Hematopoietic multipotent progenitor cell (in vitro differentiated cells): ENCODE measurements at regions not wholly inside any gene's neighbourhood (a gene's known extent, or its start where the extent isn't known, plus 50 kb on each side); places are given as distances from the start of the nearest gene placed in this dataset.
A peak's percentile ranks its signal among the peaks of the same experiment; 100 is the strongest.
"Not testable (repeated sequence)": the region's sequence is repeated elsewhere in the genome, so short reads cannot be mapped to it uniquely, and the experiment has no call there.

Source experiments
- DNase-seq, 3 donors: peaks; one replicate each; pipeline ENCODE4 v3.0.0-alpha.2; 2011 to 2015; ENCODE audit warnings: low read depth in 2 of 3, low spot score in 2 of 3

- no peak for DNase-seq
Observed at GRCh38 chr1:168490306-168490705, 53.5 kb downstream of the XCL2 start.

- DNase-seq, result peak in 2 of 3 donors; percentile 48 to 83
Observed at GRCh38 chr1:168488138-168488537, 55.7 kb downstream of the XCL2 start.

- DNase-seq, result not testable (repeated sequence)
Observed at GRCh38 chr1:168486820-168487219, 57.0 kb downstream of the XCL2 start.

- peak in 1 of 3 donors; percentile 53 for DNase-seq
Observed at GRCh38 chr1:168485048-168485447, 58.7 kb downstream of the XCL2 start.

- DNase-seq, result no peak
Observed at GRCh38 chr1:168484083-168484482, 59.7 kb downstream of the XCL2 start.

GRCh38 chr1:168483539-168483938, 60.3 kb downstream of the XCL2 start:
- no peak for DNase-seq

GRCh38 chr1:168482106-168482505, 61.7 kb downstream of the XCL2 start:
- no peak for DNase-seq

- no peak for DNase-seq
Observed at GRCh38 chr1:168481586-168481985, 62.2 kb downstream of the XCL2 start.

GRCh38 chr1:168480997-168481396, 62.8 kb downstream of the XCL2 start:
- no peak for DNase-seq

GRCh38 chr1:168477792-168478191, 66.0 kb downstream of the XCL2 start:
- no peak for DNase-seq

GRCh38 chr1:168476588-168477385, 67.0 kb downstream of the XCL2 start:
- no peak for DNase-seq

GRCh38 chr1:168474322-168474721, 69.5 kb downstream of the XCL2 start:
- no peak for DNase-seq

- DNase-seq, result peak in 1 of 3 donors; percentile 33
Observed at GRCh38 chr1:168473126-168473525, 70.7 kb downstream of the XCL2 start.

GRCh38 chr1:168472223-168472622, 71.6 kb downstream of the XCL2 start:
- DNase-seq, result no peak

GRCh38 chr1:168470901-168471431, 72.8 kb downstream of the XCL2 start:
- DNase-seq, result no peak

- peak in 2 of 3 donors; percentile 63 to 66 for DNase-seq
Observed at GRCh38 chr1:168469690-168470089, 74.1 kb downstream of the XCL2 start.

GRCh38 chr1:168468822-168469221, 75.0 kb downstream of the XCL2 start:
- DNase-seq, result no peak

GRCh38 chr1:168468042-168468809, 75.6 kb downstream of the XCL2 start:
- DNase-seq, result no peak

- DNase-seq, result peak in 1 of 3 donors; percentile 42
Observed at GRCh38 chr1:168467452-168467851, 76.3 kb downstream of the XCL2 start.

GRCh38 chr1:168466714-168467131, 77.1 kb downstream of the XCL2 start:
- no peak for DNase-seq

GRCh38 chr1:168466092-168466713, 77.6 kb downstream of the XCL2 start:
- DNase-seq, result peak in 2 of 3 donors; percentile 84 to 87
